Naive B cell (primary cell): ENCODE measurements at regions not wholly inside any gene's neighbourhood (a gene's known extent, or its start where the extent isn't known, plus 50 kb on each side); places are given as distances from the start of the nearest gene placed in this dataset.
A peak's percentile ranks its signal among the peaks of the same experiment; 100 is the strongest.

Experiments
- ATAC-seq, 2 donors: fragments of 150-1000 bp; cut with Tn5 transposase; 2 replicates each; pipeline ENCODE4 v1.10.0; 2021; ENCODE audit warnings: low read depth in 2 of 2, mild to moderate bottlenecking in 2 of 2, moderate library complexity in 2 of 2
- DNase-seq: peaks from one replicate; pipeline ENCODE4 v3.0.0; 2022
- H3K27ac Mint-ChIP-seq, 6 donors: one replicate each; pipeline ENCODE4 v1.8.0; 2020 to 2022; ENCODE audit warnings: mild to moderate bottlenecking in 6 of 6, mixed read lengths in 6 of 6, moderate library complexity in 5 of 6, inconsistent platforms in 2 of 6
- H3K27me3 Mint-ChIP-seq, 3 donors: one replicate each; pipeline ENCODE4 v1.8.0; 2021 to 2022; ENCODE audit warnings: mixed read lengths in 3 of 3, mild to moderate bottlenecking in 1 of 3
- H3K36me3 Mint-ChIP-seq, 2 donors: one replicate each; pipeline ENCODE4 v1.8.0; 2020 to 2022; ENCODE audit warnings: mixed read lengths in 2 of 2, inconsistent platforms in 1 of 2, mild to moderate bottlenecking in 1 of 2
- H3K4me1 Mint-ChIP-seq, 3 donors: one replicate each; pipeline ENCODE4 v1.8.0; 2020 to 2022; ENCODE audit warnings: mixed read lengths in 3 of 3, inconsistent platforms in 1 of 3, mild to moderate bottlenecking in 1 of 3, moderate library complexity in 1 of 3
- H3K4me3 Mint-ChIP-seq, 8 donors: one replicate each; pipeline ENCODE4 v1.8.0; 2020 to 2022; ENCODE audit warnings: mild to moderate bottlenecking in 8 of 8, mixed read lengths in 8 of 8, moderate library complexity in 8 of 8, inconsistent platforms in 2 of 8
- H3K9me3 Mint-ChIP-seq, 7 donors: one replicate each; pipeline ENCODE4 v1.8.0; 2020 to 2022; ENCODE audit warnings: mixed read lengths in 7 of 7, mild to moderate bottlenecking in 5 of 7, inconsistent platforms in 2 of 7, moderate library complexity in 1 of 7

GRCh38 chr10:28214219-28214618 is 88.6 kb downstream of the MPP7 start:
- H3K27ac Mint-ChIP-seq: no peak overlapping the region
- H3K27me3 Mint-ChIP-seq: peaks cover 0 to 8% (median 0%) of the 10 kb centered on the region in 3 donors

GRCh38 chr10:28211759-28212158 is 91.1 kb downstream of the MPP7 start:
- peaks cover 0 to 9% (median 0%) of the 10 kb centered on the region in 7 donors for H3K9me3 Mint-ChIP-seq
- DNase-seq (no peak), ATAC-seq (no peak)
- no peaks in the 10 kb centered on the region for H3K4me1 Mint-ChIP-seq
- H3K4me3 Mint-ChIP-seq: no peak overlapping the region
- H3K27ac Mint-ChIP-seq: no peak overlapping the region
- peaks cover 0 to 13% of the 10 kb centered on the region in 2 donors for H3K36me3 Mint-ChIP-seq
- no peaks in the 10 kb centered on the region for H3K27me3 Mint-ChIP-seq

More at GRCh38 chr10:28214219-28214618, 88.6 kb downstream of the MPP7 start:
- Mint-ChIP-seq H3K4me3 (no peak overlapping the region), H3K9me3 (no peaks in the 10 kb centered on the region), H3K4me1 (no peaks in the 10 kb centered on the region), H3K36me3 (peaks cover 0 to 13% of the 10 kb centered on the region in 2 donors)
- ATAC-seq: no peak
- no peak for DNase-seq

- DNase-seq (no peak), ATAC-seq (no peak)
- no peaks in the 10 kb centered on the region for H3K27me3 Mint-ChIP-seq
- no peaks in the 10 kb centered on the region for H3K4me1 Mint-ChIP-seq
- H3K27ac Mint-ChIP-seq: no peak overlapping the region
- peaks cover 0 to 7% of the 10 kb centered on the region in 2 donors for H3K36me3 Mint-ChIP-seq
- H3K4me3 Mint-ChIP-seq: no peak overlapping the region
- peaks cover 0 to 9% (median 0%) of the 10 kb centered on the region in 7 donors for H3K9me3 Mint-ChIP-seq
These were observed 95.1 kb downstream of the MPP7 start for GRCh38 chr10:28207799-28208198.

- Mint-ChIP-seq H3K27ac (peak overlapping the region in 1 of 6 donors; percentile 9), H3K27me3 (no peaks in the 10 kb centered on the region), H3K9me3 (peaks cover 0 to 5% (median 0%) of the 10 kb centered on the region in 7 donors), H3K36me3 (no peaks in the 10 kb centered on the region), H3K4me3 (no peak overlapping the region), H3K4me1 (no peaks in the 10 kb centered on the region)
- no peak for DNase-seq
- no peak for ATAC-seq
These were observed 99.9 kb downstream of the MPP7 start for GRCh38 chr10:28202941-28203352.

- no peaks in the 10 kb centered on the region for H3K9me3 Mint-ChIP-seq
- DNase-seq (no peak), ATAC-seq (no peak)
- H3K36me3 Mint-ChIP-seq: no peaks in the 10 kb centered on the region
- no peaks in the 10 kb centered on the region for H3K4me1 Mint-ChIP-seq
- no peak overlapping the region for H3K4me3 Mint-ChIP-seq
- H3K27me3 Mint-ChIP-seq: no peaks in the 10 kb centered on the region
- H3K27ac Mint-ChIP-seq: no peak overlapping the region
These were observed 101.2 kb downstream of the MPP7 start for GRCh38 chr10:28201410-28202400.

- DNase-seq (no peak), ATAC-seq (no peak)
- no peak overlapping the region for H3K27ac Mint-ChIP-seq
- no peaks in the 10 kb centered on the region for H3K27me3 Mint-ChIP-seq
- no peaks in the 10 kb centered on the region for H3K4me1 Mint-ChIP-seq
- no peaks in the 10 kb centered on the region for H3K9me3 Mint-ChIP-seq
- no peaks in the 10 kb centered on the region for H3K36me3 Mint-ChIP-seq
- no peak overlapping the region for H3K4me3 Mint-ChIP-seq
These were observed 102.1 kb downstream of the MPP7 start for GRCh38 chr10:28200775-28201174.

GRCh38 chr10:28199941-28200340 is 102.9 kb downstream of the MPP7 start:
- H3K36me3 Mint-ChIP-seq: no peaks in the 10 kb centered on the region
- no peak overlapping the region for H3K27ac Mint-ChIP-seq
- H3K4me1 Mint-ChIP-seq: no peaks in the 10 kb centered on the region
- no peak overlapping the region for H3K4me3 Mint-ChIP-seq
- no peaks in the 10 kb centered on the region for H3K27me3 Mint-ChIP-seq
- DNase-seq (no peak), ATAC-seq (no peak)
- no peaks in the 10 kb centered on the region for H3K9me3 Mint-ChIP-seq

GRCh38 chr10:28190196-28190595 is 112.7 kb downstream of the MPP7 start:
- no peak overlapping the region for H3K27ac Mint-ChIP-seq
- DNase-seq (no peak), ATAC-seq (no peak)
- H3K9me3 Mint-ChIP-seq: no peaks in the 10 kb centered on the region
- no peaks in the 10 kb centered on the region for H3K27me3 Mint-ChIP-seq
- H3K4me1 Mint-ChIP-seq: no peaks in the 10 kb centered on the region
- peaks cover 0 to 8% of the 10 kb centered on the region in 2 donors for H3K36me3 Mint-ChIP-seq
- H3K4me3 Mint-ChIP-seq: no peak overlapping the region

GRCh38 chr10:28188526-28188925 is 114.3 kb downstream of the MPP7 start:
- no peak overlapping the region for H3K4me3 Mint-ChIP-seq
- H3K27ac Mint-ChIP-seq: no peak overlapping the region
- H3K36me3 Mint-ChIP-seq: no peaks in the 10 kb centered on the region
- no peaks in the 10 kb centered on the region for H3K9me3 Mint-ChIP-seq
- no peaks in the 10 kb centered on the region for H3K27me3 Mint-ChIP-seq
- ATAC-seq: no peak
- H3K4me1 Mint-ChIP-seq: no peaks in the 10 kb centered on the region
- no peak for DNase-seq

- Mint-ChIP-seq H3K27me3 (no peaks in the 10 kb centered on the region), H3K4me1 (no peaks in the 10 kb centered on the region), H3K36me3 (no peaks in the 10 kb centered on the region), H3K27ac (no peak overlapping the region), H3K4me3 (no peak overlapping the region), H3K9me3 (no peaks in the 10 kb centered on the region)
- DNase-seq (no peak), ATAC-seq (no peak)
These were observed 115.8 kb downstream of the MPP7 start for GRCh38 chr10:28186887-28187578.

- H3K9me3 Mint-ChIP-seq: no peaks in the 10 kb centered on the region
- H3K27ac Mint-ChIP-seq: no peak overlapping the region
- no peaks in the 10 kb centered on the region for H3K27me3 Mint-ChIP-seq
- H3K36me3 Mint-ChIP-seq: no peaks in the 10 kb centered on the region
- ATAC-seq: no peak
- DNase-seq: no peak
- H3K4me3 Mint-ChIP-seq: no peak overlapping the region
- H3K4me1 Mint-ChIP-seq: no peaks in the 10 kb centered on the region
These were observed 116.4 kb downstream of the MPP7 start for GRCh38 chr10:28186461-28186860.

GRCh38 chr10:28184810-28185209 is 118.1 kb downstream of the MPP7 start:
- H3K9me3 Mint-ChIP-seq: no peaks in the 10 kb centered on the region
- DNase-seq: no peak
- no peak overlapping the region for H3K4me3 Mint-ChIP-seq
- no peaks in the 10 kb centered on the region for H3K36me3 Mint-ChIP-seq
- ATAC-seq: no peak
- H3K27me3 Mint-ChIP-seq: no peaks in the 10 kb centered on the region
- H3K27ac Mint-ChIP-seq: no peak overlapping the region
- no peaks in the 10 kb centered on the region for H3K4me1 Mint-ChIP-seq

GRCh38 chr10:28181478-28182096 is 121.3 kb downstream of the MPP7 start:
- H3K27ac Mint-ChIP-seq: peak overlapping the region in 1 of 6 donors; percentile 12

More at GRCh38 chr10:28181478-28182096, 121.3 kb downstream of the MPP7 start:
- peaks cover 7 to 17% (median 15%) of the 10 kb centered on the region in 3 donors for H3K4me1 Mint-ChIP-seq
- H3K9me3 Mint-ChIP-seq: no peaks in the 10 kb centered on the region
- DNase-seq: no peak
- H3K36me3 Mint-ChIP-seq: no peaks in the 10 kb centered on the region
- no peaks in the 10 kb centered on the region for H3K27me3 Mint-ChIP-seq
- no peak overlapping the region for H3K4me3 Mint-ChIP-seq
- no peak for ATAC-seq
